Astrocyte of the cerebellum (primary cell): ENCODE measurements at regions not wholly inside any gene's neighbourhood (a gene's known extent, or its start where the extent isn't known, plus 50 kb on each side); places are given as distances from the start of the nearest gene placed in this dataset.

Experiments
- DNase-seq: peaks from one replicate; pipeline ENCODE4 v3.0.0-alpha.2; 2011; ENCODE audit warnings: low read depth
- H3K4me3 ChIP-seq: 2 replicates; pipeline ENCODE4 v1.5.1; 2011; ENCODE audit warnings: mild to moderate bottlenecking, low read depth, low read length, moderate library complexity
- CTCF ChIP-seq: IDR thresholded peaks from 2 replicates; pipeline ENCODE4 v1.5.1; 2012; ENCODE audit warnings: low read length, low read depth, moderate library complexity, mild to moderate bottlenecking; ENCODE audit errors: missing control alignments
- in situ Hi-C: cut with HindIII; loops from 2 replicates; pipeline ENCODE4 v1.10.0; 2017; ENCODE audit warnings: low sequenced_read_pairs

GRCh38 chr3:155001289-155002010 is 78.7 kb upstream of the MME start:
- in situ Hi-C loops: no loop called here
- no peak for DNase-seq
- no peak overlapping the region for H3K4me3 ChIP-seq
- TF ChIP-seq CTCF: no peak

- in situ Hi-C loops: no loop called here
- DNase-seq: no peak
- no peak for TF ChIP-seq CTCF
- no peak overlapping the region for H3K4me3 ChIP-seq
Observed at GRCh38 chr3:154992655-154993054, 87.5 kb upstream of the MME start.

DNA sequence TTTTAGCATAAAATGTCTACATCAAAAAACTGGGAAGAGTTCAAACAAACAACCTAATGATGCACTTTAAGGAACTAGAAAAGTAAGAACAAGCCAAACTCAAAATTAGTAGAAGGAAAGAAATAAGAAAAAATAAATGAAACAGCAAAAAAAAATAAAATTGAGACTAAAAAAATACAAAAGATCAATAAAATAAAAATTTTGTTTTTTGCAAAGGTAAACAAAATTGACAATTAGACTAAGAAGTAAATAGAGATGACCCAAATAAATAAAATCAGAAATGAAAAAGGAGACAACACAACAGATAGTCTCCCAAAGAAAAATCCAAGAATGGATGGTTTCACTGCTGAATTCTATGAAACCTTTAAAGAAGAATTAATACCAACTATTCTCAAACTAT is 89.6 kb upstream of the MME start:
- no peak overlapping the region for H3K4me3 ChIP-seq
- no peak for DNase-seq
- in situ Hi-C loops: no loop called here
- no peak for TF ChIP-seq CTCF

DNA sequence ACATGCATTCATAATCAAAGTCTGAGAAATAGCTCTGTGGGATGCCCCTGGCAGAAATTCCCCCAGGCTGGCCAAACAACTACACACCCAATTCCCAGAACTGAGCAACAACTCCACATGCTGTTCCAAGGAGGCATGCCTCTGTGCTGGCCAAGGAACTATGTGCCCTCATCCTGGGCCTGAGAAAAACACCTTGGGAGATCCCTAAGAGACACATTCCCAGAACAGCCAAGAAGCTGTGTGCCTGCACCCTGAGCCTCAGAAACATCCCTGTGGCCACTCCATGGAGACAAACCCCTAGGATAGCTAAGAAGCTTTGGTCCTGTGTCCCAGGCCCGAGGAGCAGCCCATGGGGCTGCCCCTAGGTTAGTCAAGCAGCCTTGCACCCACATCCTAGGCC is 92.3 kb upstream of the MME start:
- no peak overlapping the region for H3K4me3 ChIP-seq
- in situ Hi-C loops: no loop called here
- DNase-seq: no peak
- no peak for TF ChIP-seq CTCF

- H3K4me3 ChIP-seq: no peak overlapping the region
- TF ChIP-seq CTCF: no peak
- in situ Hi-C loops: no loop called here
- DNase-seq: no peak
Observed at GRCh38 chr3:154981664-154982063, 98.5 kb upstream of the MME start.

- H3K4me3 ChIP-seq: no peak overlapping the region
- in situ Hi-C loops: no loop called here
- no peak for DNase-seq
- TF ChIP-seq CTCF: no peak
Observed at GRCh38 chr3:154981201-154981600, 98.9 kb upstream of the MME start.
